Stimulated activated CD4-positive, alpha-beta T cell treated with anti-CD3 and anti-CD28 coated beads, Interleukin-12 subunit alpha, Interleukin-12 subunit beta, amount 100 ng/mL, for 24 hours (primary cell): ENCODE measurements at regions not wholly inside any gene's neighbourhood (a gene's known extent, or its start where the extent isn't known, plus 50 kb on each side); places are given as distances from the start of the nearest gene placed in this dataset.
"Not testable (repeated sequence)": the region's sequence is repeated elsewhere in the genome, so short reads cannot be mapped to it uniquely, and the experiment has no call there.

Source experiments
- DNase-seq, 2 experiments: peaks; one replicate each; pipeline ENCODE4 v3.0.0-alpha.2; 2020; ENCODE audit warnings: low read depth in 2 of 2

DNA sequence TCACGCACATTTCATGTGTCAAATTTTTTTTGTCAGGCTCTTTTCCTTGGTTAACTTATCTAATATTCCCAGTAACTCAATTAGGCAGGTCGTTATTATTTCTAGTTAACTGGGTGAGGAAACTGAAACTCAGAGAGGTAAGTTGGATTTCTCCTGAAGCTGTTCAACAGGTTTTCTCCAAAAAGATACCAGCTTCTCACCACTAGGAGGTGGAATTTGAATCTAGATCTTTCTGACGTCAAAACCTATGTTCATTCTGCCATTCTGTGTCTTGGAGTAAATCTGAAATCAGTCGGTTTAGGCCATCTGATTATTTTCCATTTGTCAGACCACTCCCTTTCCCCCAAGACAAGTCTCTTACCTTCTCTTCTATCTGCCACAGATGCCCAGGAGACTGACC is 572.9 kb downstream of the ACTL7B start:
- no peak for DNase-seq

DNA sequence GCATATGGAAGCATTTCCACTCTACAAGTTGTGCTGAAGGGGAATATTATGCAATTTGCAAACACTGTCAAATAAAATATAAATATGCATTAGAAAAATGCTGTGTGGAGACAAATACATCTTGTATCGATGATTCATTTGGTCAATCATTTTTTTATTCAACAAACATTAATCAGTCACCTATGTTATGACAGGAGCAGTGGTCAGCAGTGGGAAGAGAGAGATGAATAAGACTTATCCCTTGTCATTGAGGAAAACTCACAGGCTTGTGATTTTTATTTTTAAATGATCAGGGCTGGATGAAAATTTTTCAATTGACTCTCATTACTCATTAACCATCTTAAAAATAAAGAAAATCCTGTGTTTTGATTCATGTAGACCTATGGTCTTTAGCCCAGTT is 574.1 kb downstream of the ACTL7B start:
- DNase-seq: no peak

DNA sequence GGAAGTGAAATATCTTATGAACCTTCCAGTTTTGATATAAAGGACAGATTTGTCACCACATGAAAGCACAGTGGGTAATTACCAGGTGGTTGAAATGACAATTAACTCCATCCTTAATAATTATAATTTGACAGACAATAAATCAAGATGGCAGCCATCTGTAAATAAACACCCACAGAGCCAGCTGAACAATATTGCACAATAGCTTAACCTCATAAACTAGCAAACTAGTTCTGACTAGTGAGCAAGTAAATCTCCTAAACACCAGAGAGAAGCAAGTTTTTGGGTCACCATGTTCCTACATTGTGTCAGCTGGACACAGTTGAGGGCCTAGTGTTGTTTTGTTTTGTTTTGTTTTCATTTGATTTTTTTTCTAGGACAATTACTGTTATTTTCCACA is 577.4 kb downstream of the ACTL7B start:
- DNase-seq: no peak

DNA sequence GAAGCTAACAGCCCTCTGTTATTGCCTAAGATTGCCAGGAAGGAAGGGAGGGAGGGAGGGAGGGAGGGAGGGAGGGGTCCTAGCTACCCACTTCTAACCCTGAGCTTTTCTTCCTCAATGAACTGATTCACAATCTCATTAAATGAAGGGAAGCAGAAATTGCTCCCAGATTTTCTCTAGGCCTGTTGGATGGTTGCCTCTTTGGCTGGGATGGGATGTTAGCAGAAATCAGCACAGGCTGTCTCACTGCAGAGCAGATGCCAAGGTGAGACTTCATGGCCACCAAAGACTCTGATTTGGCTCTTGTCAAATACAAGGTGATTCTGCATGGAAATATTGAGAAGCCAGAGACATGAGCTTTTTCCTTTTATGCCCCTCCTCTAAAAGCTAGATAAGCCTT is 578.6 kb downstream of the ACTL7B start:
- no peak for DNase-seq

DNA sequence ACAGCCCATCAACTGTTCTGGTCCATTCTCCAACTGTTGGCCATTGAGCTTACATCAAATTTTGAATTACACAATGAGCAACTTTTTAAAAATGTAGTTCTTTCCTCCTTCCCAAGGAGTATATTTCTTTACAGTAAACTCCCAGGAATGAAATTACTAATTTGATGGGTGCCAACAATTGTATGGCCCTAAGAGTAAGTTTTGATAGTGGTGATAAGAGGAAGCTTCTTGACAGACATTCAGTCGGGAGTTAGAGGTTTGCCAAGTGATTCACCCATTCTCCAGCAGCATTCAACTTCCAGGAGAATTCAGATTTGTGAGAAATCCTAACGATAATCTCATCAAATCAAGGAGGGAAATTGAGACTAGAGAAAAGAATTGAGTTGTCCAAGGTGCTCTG is 579.9 kb downstream of the ACTL7B start:
- no peak for DNase-seq

DNA sequence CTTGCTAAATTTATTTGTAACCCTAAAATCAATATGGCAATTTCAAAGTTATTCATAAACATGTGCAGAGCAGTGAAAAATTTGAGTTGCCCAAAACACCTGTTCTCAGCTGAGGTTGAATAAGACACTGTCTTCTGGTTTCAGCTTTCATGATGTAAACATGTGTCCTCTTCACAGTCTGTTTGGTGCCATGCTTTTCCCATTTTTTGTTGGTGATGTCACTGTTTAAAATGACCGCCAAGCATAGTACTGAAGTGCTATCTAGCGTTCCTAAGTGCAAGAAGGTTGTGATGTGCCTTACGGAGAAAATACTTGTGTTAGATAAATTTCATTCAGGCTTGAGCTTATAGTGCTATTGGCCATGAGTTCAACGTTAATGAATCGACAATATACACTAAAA is 580.8 kb downstream of the ACTL7B start:
- no peak for DNase-seq

DNA sequence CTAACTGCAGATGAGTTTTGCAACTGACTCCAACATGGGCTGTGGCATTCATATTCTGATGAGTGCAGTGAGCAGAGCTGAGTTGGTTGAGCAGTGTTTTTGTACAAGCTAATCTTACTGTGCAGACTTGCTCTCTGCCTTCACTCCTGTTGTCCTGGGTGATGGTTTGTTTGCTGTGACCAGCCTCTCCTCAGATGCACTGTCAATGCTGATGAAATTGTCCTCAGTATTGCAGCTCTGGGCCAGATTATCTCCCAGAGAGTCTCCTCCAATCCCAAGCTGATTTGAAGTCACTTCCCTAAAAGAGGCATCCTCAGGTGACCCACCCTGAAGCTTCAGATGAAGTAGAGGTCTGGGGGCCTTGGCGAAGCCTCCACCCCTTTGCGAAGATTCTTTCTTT is 581.8 kb downstream of the ACTL7B start:
- DNase-seq: no peak

DNA sequence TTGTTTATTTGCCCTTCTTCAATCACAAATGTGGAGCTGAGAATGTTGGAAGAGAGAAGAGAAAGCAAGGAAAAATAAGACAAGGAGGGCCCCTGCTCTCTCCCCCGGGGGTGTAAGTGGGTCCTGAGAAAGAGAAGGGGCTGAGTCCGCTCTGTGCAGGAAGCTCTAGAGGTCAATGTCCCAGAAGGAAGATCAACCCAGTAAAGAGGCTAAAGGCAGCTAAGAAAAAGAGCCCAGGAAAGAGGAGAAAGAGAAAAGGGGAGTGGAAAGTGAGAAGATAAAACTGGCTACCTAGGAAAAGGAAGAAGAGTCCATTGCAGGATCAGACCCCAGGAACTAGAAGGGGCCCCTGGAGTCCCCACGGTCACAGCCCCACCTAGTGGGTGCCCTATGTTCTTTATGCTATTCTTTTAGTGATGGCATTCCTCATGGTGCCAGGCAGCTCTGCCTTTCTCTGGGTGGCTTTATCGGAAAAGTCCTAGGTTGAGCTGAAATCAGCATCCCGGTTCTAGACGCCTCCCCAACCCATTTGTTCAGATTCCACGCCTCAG is 583.4 kb downstream of the ACTL7B start:
- no peak for DNase-seq

DNA sequence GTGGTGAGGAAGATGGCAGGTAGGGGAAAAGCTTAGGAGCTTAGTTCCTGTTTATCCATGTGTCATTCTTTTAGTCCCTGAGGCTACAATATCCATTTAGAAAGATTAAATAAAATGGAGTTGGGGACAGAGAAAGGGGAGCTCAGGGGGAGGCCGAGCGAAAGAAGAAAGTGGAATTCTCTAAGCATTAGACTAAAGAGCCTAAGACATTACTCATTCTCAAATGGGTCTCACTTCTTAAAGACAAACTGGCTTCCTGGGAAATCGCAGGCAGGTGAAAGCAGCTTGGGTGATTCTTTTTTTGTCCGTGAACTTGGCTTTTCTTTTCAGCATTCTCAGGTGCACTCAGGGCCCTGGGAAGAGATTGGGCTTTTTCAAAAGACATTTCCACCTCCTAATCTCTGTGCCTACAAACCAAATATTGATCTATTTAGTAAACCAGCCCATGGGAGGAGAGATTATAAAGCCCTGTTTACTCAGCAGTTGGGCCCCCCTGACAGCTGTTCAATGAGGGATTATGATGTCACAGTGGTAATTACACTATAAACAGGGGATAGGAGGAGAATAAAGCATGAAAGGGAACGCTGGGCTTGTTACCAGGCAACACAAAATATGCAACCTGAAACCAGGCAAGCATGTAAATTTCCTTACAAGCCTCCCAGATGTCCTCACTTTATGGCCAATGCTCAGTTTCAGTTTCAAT is 584.0 kb downstream of the ACTL7B start:
- DNase-seq: no peak

DNA sequence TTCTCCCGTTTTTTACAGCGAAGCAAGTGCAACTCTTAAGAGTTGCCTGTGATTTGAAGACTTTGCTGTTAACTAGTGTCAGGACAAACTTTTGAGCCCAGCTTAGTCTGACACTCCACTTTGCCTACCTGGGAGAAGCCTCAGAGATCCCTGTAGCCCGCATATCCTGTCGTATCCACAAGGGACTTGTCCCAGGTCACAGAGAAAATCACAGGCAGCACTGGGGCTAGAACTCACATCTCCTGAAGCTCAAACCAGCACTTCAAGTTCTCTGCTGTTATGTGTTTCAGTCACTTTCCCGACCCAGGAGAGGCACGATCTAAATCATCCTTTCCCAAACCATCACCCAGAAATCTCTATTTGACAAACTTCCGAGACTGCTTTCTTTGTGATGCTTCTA is 584.5 kb downstream of the ACTL7B start:
- DNase-seq: no peak

DNA sequence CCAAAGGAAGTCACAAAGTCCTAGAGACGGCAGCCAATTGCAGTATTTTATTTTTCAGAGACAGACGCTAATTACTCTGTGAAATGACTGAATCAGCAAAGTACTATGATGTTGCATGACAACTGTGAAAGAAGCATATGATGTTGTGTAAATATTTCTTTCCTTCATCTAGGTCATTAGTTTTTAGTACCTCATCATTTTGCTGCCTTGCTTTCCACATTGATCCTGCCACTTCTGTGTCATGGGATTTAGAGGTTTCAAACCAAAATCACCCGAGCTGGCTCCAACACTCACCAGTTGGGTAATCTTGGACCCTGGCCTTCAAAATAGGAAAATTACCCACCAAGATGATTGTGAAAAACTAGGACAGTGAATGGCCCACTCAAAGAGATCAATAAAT is 585.2 kb downstream of the ACTL7B start:
- DNase-seq: no peak

DNA sequence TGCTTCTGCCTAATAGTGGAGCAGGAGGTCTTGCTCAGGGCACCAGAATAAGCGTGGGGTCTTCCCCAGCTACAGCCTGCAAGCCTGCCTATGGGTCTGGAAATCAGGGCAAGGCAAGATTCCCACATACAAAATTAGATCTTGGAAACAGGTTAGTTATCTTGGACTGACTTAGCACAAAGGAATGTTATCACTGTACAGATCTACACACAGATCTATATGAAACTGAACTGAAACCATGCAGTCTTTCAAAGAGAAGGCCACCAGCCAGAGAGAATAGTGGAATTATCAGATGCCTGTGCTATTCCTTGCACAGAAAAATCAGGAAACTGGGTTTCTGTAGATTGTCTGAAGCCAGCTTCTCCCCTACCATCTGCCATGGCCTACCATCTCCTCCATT is 585.7 kb downstream of the ACTL7B start:
- DNase-seq: no peak

DNA sequence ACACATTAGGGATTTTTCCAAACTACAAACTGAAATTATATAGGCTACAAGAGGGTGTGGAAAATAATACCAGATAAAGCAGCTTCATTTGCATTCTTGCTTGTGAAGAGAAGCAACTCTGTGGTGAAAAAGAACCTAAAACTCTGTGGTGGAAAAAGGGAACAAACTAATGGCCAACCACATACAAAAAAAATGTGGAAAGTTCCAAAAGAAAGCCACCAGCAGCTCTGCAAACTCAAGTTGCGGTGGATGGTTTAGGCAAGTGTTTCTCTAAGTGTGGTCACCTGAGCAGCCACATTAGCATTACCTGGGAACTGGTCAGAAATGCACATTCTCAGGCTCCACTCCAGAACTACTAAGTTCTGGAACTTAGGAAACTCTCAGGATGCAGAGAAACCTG is 586.4 kb downstream of the ACTL7B start:
- no peak for DNase-seq

DNA sequence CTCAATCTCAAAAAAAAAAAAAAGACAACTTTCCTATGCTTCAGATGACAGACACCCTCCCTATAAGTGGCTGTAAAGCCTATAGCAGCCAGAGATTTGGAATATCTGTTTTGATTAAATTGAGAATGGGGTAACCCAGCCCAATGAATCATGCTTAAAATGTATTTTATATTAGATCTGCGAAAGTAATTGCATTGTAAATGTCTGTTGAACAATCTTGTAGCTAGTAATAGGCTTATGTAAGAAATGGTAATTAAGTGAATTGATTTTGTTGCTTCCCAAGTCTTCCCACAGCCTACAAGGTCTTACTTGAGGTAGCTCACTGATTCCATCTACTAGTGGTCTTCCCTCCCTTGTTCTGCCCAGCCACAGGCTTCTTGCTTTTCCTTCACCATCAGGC is 590.7 kb downstream of the ACTL7B start:
- no peak for DNase-seq

DNA sequence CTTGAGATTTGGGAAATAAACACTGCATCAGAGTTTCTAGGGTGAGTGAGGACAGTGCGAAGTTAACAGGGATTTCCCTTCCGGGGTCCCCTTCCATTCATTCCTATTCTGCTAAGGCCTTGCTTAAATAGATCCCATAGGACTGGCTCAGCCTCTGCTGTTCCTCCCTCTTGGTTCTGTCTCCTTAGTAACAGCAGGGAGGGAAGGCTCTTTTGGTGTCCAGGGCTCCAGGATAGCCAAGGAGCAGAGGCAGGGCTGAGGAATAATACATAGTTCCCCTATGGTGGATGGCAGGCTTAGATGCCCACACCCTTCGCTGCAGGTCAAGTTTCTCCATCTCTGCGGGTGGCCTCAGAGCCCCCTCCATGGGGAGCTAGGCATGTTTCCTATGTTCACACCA is 591.7 kb downstream of the ACTL7B start:
- DNase-seq: no peak

DNA sequence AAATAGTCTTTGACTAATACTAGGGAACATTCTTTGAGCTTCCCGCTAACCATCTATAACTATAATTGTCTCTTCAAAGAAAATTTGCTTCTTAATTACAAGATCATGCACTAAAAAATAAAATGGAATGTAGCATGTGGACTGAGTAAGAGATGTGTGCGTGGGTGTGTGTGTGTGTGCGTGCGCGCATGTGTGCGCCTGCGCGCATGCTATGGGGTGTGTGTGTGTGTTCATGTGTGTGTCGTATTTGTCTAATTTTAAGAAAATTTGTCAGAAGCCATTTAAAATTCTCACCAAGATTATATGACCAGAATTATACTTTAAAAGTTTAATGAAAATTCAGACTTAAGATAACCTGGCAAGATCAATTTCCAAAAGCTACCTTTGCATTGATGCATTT is 593.0 kb downstream of the ACTL7B start:
- no peak for DNase-seq

DNA sequence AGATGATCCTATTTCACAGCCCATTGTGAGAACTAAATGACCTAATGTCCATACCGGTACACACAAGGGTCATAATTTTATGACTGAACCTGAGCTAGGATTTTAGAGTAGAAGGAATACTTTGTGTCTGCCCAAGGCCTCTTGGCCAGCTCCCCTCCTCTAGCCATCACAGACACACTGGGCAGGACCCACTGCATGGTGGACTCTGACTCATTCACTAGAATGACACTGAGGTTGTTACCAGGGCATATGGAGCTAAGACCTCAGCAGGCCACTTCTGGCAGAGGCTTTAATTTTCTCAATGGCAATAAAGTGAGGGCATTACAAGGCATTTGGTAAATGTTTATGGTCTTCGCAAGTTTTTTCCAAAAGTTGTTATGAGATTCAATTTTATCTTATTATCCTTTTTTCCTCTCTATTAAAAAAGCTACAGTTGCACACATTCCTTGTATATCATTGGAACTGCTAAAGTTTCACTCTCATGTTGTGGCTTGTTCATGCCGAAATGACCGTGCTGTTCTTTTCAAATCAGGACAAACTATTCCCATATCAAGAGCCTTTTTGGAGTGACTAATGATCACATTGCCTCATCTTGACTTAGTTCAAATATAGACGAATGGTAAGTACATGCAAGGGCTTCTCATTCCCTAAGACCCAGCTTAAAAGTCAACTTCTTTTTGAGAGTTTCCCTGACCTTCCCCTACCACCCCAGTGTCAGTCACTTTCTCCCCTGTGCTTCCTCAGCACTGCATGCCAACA is 595.7 kb downstream of the ACTL7B start:
- no peak for DNase-seq

DNA sequence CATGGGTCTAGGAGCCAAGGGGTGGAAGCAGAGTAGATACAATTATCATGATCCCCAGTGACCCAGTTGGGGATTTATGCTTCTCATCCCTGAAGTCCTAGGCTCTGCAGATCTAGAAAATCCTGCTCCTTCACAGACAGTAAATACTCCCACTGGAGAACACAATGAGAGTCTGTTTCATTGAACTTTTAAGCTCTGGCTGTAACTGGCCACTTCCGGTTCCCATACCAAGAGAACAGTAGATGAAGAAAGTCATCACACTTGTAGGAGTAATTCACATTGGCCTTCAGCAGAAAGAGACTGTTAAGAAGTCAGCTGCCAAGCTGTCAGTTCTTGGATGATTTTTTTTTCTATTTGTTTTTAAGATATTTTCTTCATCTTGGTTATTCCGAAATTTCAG is 597.1 kb downstream of the ACTL7B start:
- no peak for DNase-seq

DNA sequence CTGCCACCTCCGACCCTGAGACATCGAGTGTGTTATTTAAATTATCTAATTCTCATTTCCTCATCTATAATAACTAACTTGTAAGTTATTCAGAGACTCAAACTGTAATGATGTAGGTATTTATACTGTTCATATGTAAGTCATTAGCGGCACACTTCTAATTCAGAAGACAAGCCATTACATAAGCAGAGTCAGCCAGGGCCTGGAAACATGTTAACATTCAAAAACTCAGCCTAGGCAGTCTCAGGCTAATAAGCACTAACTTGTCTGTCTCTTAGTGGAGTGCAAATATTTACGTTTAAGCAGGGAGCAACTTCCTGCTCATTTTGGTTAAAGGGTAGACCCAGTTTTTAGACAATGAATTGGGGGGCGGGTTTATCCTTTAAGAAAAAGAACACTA is 598.4 kb downstream of the ACTL7B start:
- no peak for DNase-seq

DNA sequence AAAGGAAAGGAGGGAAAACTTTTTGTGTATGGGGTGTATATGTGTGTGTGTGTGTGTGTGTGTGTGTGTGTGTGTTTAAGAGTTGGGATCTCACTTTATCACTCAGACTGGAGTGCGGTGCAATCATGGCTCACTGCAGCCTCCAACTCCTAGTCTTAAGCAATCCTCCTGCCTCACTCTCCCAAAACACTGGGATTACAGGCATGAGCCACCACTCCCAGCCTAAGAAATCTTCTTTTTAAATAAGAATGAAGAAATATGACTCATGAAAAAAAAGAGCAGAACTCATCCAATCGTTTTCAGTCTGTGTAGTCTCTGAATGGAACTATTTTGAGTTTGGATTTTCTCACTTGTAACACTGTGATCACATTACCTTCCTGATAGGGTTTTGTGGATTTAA is 601.5 kb downstream of the ACTL7B start:
- no peak for DNase-seq

DNA sequence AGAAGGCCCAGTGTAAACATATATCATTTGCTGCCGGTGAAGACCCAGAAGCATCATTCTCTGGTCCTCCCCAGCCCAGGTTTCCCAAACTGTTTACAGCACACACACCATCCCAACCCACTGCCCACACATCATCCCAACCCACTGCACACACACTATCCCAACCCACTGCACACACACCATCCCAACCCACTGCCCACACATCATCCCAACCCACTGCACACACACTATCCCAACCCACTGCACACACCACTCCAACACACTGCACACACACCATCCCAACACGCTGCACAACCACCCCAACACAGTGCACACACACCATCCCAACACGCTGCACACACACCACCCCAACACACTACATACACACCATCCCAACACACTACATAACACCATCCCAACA is 608.4 kb downstream of the ACTL7B start:
- DNase-seq: not testable (repeated sequence)

DNA sequence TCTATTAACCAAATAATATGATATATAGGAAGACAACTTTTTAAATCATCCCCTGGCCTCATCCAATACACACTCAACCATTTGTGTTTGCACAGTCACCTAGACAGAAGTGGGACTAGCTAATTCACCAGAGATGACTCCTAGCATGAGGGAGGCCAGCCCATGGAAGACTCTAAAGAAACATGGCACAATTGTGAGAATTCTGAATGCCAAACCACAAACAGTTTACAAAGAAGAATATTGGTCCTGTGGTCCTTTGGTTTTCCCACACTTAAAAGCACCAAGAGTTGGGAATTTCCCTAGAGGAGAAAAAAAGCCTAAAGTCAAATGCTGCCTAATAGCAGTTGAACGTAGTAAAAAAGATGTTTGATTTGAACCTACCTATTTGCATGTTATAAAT is 609.9 kb downstream of the ACTL7B start:
- no peak for DNase-seq

DNA sequence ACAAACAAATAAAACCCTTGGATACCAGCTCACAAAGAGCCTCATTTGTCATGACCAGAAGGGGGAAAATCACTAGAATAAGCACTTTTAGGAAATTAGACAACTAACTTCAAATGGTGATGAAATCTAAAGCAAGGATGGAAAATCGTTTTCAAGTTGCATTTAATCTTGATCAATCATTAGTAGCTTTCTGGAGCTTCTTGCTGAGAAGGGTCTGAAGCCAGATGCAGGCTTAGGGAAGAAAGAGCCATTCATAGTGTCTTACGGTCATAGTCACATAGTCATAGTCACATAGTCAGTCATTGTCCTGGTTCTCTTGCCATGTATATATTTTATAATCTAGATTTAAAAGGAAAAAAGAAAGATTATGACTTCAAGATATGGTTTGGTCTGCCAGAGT is 610.5 kb downstream of the ACTL7B start:
- no peak for DNase-seq
